NCI-H446 (cell line): ENCODE measurements at regions not wholly inside any gene's neighbourhood (a gene's known extent, or its start where the extent isn't known, plus 50 kb on each side); places are given as distances from the start of the nearest gene placed in this dataset.
A peak's percentile ranks its signal among the peaks of the same experiment; 100 is the strongest.

Source experiments
- DNase-seq, 2 experiments: peaks; one replicate each; lab custom pipeline; 2025; lab: John Stamatoyannopoulos, UW

- DNase-seq: no peak
Measured at GRCh38 chr6:71396410-71396801, 107.8 kb downstream of the OGFRL1 start.

GRCh38 chr6:71399279-71399678 is 110.7 kb downstream of the OGFRL1 start:
- no peak for DNase-seq

GRCh38 chr6:71400852-71401251 is 112.2 kb downstream of the OGFRL1 start:
- DNase-seq: no peak

GRCh38 chr6:71402096-71402495 is 113.5 kb downstream of the OGFRL1 start:
- DNase-seq: no peak

GRCh38 chr6:71403422-71404134 is 115.0 kb downstream of the OGFRL1 start:
- DNase-seq: no peak

GRCh38 chr6:71404145-71404966 is 115.7 kb downstream of the OGFRL1 start:
- DNase-seq: no peak

- no peak for DNase-seq
Measured at GRCh38 chr6:71404967-71405278, 116.3 kb downstream of the OGFRL1 start.

- DNase-seq: no peak
Measured at GRCh38 chr6:71405416-71405815, 116.8 kb downstream of the OGFRL1 start.

- DNase-seq: no peak
Measured at GRCh38 chr6:71406865-71407860, 118.6 kb downstream of the OGFRL1 start.

GRCh38 chr6:71408787-71409723 is 120.4 kb downstream of the OGFRL1 start:
- no peak for DNase-seq

GRCh38 chr6:71410164-71410566 is 121.6 kb downstream of the OGFRL1 start:
- DNase-seq: no peak

GRCh38 chr6:71410681-71411080 is 122.1 kb downstream of the OGFRL1 start:
- no peak for DNase-seq

- DNase-seq: no peak
Measured at GRCh38 chr6:71411882-71412281, 123.3 kb downstream of the OGFRL1 start.

GRCh38 chr6:71412559-71413140 is 124.0 kb downstream of the OGFRL1 start:
- DNase-seq: no peak

GRCh38 chr6:71414486-71414885 is 125.9 kb downstream of the OGFRL1 start:
- DNase-seq: no peak

GRCh38 chr6:71419217-71420094 is 130.8 kb downstream of the OGFRL1 start:
- DNase-seq: no peak

GRCh38 chr6:71420095-71420692 is 131.6 kb downstream of the OGFRL1 start:
- peak in 1 of 2 experiments; percentile 25 for DNase-seq

- peak; percentile 86 to 95 for DNase-seq
Measured at GRCh38 chr6:71420693-71421328, 132.2 kb downstream of the OGFRL1 start.

- DNase-seq: no peak
Measured at GRCh38 chr6:71421611-71422010, 133.0 kb downstream of the OGFRL1 start.
